NCI-H446 treated with DMSO at 0.1 percent for 48 hours (cell line): ENCODE measurements at regions not wholly inside any gene's neighbourhood (a gene's known extent, or its start where the extent isn't known, plus 50 kb on each side); places are given as distances from the start of the nearest gene placed in this dataset.

ENCODE experiments used
- DNase-seq: peaks from one replicate; lab custom pipeline; 2025; lab: John Stamatoyannopoulos, UW

- no peak for DNase-seq
These were observed 622.8 kb downstream of the PSAT1 start for GRCh38 chr9:78919701-78920100.

- DNase-seq = no peak
These were observed 624.4 kb downstream of the PSAT1 start for GRCh38 chr9:78921341-78921740.

- no peak for DNase-seq
These were observed 627.2 kb downstream of the PSAT1 start for GRCh38 chr9:78923966-78924659.

GRCh38 chr9:78927099-78927940, 630.4 kb downstream of the PSAT1 start:
- no peak for DNase-seq

- DNase-seq = no peak
These were observed 631.9 kb downstream of the PSAT1 start for GRCh38 chr9:78928625-78929405.

- DNase-seq = no peak
These were observed 633.4 kb downstream of the PSAT1 start for GRCh38 chr9:78930281-78930680.

GRCh38 chr9:78932849-78933627, 636.1 kb downstream of the PSAT1 start:
- DNase-seq = no peak

GRCh38 chr9:78934880-78935279, 636.9 kb upstream of the TLE4 start:
- DNase-seq = no peak

GRCh38 chr9:78938821-78939220, 632.9 kb upstream of the TLE4 start:
- no peak for DNase-seq

GRCh38 chr9:78939311-78940065, 632.3 kb upstream of the TLE4 start:
- DNase-seq = no peak

GRCh38 chr9:78940121-78940855, 631.5 kb upstream of the TLE4 start:
- DNase-seq = no peak

GRCh38 chr9:78954286-78954685, 617.5 kb upstream of the TLE4 start:
- DNase-seq = no peak

GRCh38 chr9:78958892-78959291, 612.9 kb upstream of the TLE4 start:
- no peak for DNase-seq

- DNase-seq = no peak
These were observed 609.6 kb upstream of the TLE4 start for GRCh38 chr9:78962156-78962555.

- no peak for DNase-seq
These were observed 607.9 kb upstream of the TLE4 start for GRCh38 chr9:78963911-78964310.

GRCh38 chr9:78967596-78968217, 604.1 kb upstream of the TLE4 start:
- no peak for DNase-seq

- no peak for DNase-seq
These were observed 601.4 kb upstream of the TLE4 start for GRCh38 chr9:78970375-78970774.

- no peak for DNase-seq
These were observed 600.2 kb upstream of the TLE4 start for GRCh38 chr9:78971540-78971939.

GRCh38 chr9:78972303-78972999, 599.3 kb upstream of the TLE4 start:
- no peak for DNase-seq
